Fibroblast of pulmonary artery (primary cell): ENCODE measurements at regions not wholly inside any gene's neighbourhood (a gene's known extent, or its start where the extent isn't known, plus 50 kb on each side); places are given as distances from the start of the nearest gene placed in this dataset.

Source experiments
- DNase-seq: peaks from one replicate; pipeline ENCODE4 v3.0.0-alpha.2; 2010; ENCODE audit warnings: low read depth
- H3K4me3 ChIP-seq: replicated peaks from 2 replicates; pipeline ENCODE4 v1.5.1; 2011; ENCODE audit warnings: low read depth, mild to moderate bottlenecking, control low read depth, low read length, moderate library complexity
- TF ChIP-seq, protein P1 (sequence below): IDR thresholded peaks from 2 replicates; pipeline ENCODE4 v1.5.1; 2011; ENCODE audit warnings: mild to moderate bottlenecking, control low read depth, low read length, inconsistent platforms; ENCODE audit errors: missing control alignments

DNA sequence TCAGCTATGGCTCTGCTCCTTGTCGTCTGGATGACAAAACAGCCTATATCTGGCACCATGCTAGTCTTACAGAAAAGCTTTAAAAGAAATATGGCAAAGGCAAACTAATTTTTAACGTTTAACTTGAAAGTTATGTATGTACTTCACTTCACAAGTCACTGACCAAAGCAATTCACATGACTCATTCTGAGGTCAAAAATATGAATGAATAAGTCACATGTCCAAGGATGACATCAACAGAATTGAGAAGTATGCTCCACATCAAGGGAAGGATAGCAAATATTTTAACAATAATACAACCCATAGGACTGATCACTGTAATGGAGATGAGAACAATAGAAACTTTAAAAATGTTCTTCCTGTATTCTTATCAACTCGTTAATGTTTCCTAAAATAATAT, 1072.6 kb upstream of the NUDT12 start:
- H3K4me3 ChIP-seq, result no peak overlapping the region
- DNase-seq, result peak; percentile 14
- TF ChIP-seq, protein P1, sequence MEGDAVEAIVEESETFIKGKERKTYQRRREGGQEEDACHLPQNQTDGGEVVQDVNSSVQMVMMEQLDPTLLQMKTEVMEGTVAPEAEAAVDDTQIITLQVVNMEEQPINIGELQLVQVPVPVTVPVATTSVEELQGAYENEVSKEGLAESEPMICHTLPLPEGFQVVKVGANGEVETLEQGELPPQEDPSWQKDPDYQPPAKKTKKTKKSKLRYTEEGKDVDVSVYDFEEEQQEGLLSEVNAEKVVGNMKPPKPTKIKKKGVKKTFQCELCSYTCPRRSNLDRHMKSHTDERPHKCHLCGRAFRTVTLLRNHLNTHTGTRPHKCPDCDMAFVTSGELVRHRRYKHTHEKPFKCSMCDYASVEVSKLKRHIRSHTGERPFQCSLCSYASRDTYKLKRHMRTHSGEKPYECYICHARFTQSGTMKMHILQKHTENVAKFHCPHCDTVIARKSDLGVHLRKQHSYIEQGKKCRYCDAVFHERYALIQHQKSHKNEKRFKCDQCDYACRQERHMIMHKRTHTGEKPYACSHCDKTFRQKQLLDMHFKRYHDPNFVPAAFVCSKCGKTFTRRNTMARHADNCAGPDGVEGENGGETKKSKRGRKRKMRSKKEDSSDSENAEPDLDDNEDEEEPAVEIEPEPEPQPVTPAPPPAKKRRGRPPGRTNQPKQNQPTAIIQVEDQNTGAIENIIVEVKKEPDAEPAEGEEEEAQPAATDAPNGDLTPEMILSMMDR, result no peak

- H3K4me3 ChIP-seq, result no peak overlapping the region
- TF ChIP-seq, protein P1, result no peak
- peak; percentile 5 for DNase-seq
These were observed 1066.3 kb upstream of the NUDT12 start for GRCh38 chr5:104628911-104629310.

- no peak overlapping the region for H3K4me3 ChIP-seq
- TF ChIP-seq, protein P1, result no peak
- DNase-seq, result no peak
These were observed 1063.5 kb upstream of the NUDT12 start for GRCh38 chr5:104626122-104626521.

DNA sequence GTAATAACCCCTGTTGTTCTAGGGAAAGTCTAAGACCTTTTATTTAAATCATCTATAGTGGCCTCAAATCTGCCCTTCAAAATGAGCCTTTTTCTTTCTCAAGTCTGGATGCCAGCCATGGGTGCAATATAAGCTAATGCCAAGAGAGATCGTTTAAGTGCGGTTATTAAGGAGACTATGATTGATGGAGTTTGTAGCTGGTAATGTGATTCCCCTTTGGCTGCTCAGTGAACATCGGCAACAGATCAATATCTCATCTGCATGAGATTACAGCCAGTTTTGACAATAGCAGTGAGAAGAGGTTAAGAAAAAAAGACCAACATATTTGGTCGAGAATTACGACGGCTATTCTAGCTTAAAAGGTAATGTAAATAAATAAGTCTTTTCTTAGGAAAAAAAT, 1049.4 kb upstream of the NUDT12 start:
- TF ChIP-seq, protein P1, result no peak
- no peak for DNase-seq

GRCh38 chr5:104611135-104611767, 1048.7 kb upstream of the NUDT12 start:
- no peak overlapping the region for H3K4me3 ChIP-seq
- TF ChIP-seq, protein P1, result no peak
- DNase-seq, result no peak

More for the DNA sequence above, 1049.4 kb upstream of the NUDT12 start:
- no peak overlapping the region for H3K4me3 ChIP-seq

DNA sequence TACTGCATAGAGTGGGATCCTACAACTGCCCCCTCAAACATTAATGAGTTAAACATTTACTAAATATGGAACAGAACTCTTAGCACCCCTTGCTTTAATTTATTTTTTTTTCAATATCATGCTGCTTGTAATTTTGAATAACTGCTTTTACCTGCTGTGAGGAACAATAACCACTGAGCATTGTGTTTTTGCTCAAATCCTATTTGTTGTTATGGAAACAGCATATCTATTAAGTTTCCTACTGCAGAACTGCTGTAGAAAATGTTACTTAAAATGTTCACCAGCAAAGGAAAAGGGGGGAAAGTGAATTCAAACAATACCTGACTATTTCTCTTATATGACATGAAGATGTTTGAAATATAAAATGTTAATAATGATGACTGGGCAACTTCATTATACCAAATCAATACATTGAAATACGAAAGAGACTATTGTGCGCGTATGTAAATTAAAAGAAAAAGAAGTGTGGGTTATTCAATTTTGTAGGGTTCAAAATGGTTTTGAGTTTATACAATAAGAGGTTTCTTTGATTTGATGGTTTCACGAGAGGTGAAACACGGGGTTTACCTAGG, 1043.8 kb upstream of the NUDT12 start:
- no peak overlapping the region for H3K4me3 ChIP-seq
- TF ChIP-seq, protein P1, result no peak
- no peak for DNase-seq

- no peak for DNase-seq
- H3K4me3 ChIP-seq, result no peak overlapping the region
- TF ChIP-seq, protein P1, result no peak
These were observed 1037.1 kb upstream of the NUDT12 start for GRCh38 chr5:104599726-104600125.
